GM19372 (cell line): ENCODE measurements at regions not wholly inside any gene's neighbourhood (a gene's known extent, or its start where the extent isn't known, plus 50 kb on each side); places are given as distances from the start of the nearest gene placed in this dataset.

Experiments
- ATAC-seq: cut with Tn5 transposase; IDR thresholded peaks from one replicate; pipeline ENCODE4 v1.9.1; 2021; ENCODE audit warnings: mild to moderate bottlenecking, low read depth, moderate library complexity; ENCODE audit not compliant: unreplicated experiment

GRCh38 chr10:121288864-121289661 is 309.2 kb downstream of the FGFR2 start:
- no peak for ATAC-seq

GRCh38 chr10:121289800-121290199 is 308.4 kb downstream of the FGFR2 start:
- no peak for ATAC-seq

GRCh38 chr10:121290674-121291073 is 307.6 kb downstream of the FGFR2 start:
- ATAC-seq = no peak

- no peak for ATAC-seq
Observed at GRCh38 chr10:121291376-121291775, 306.9 kb downstream of the FGFR2 start.

GRCh38 chr10:121291823-121292222 is 306.4 kb downstream of the FGFR2 start:
- ATAC-seq = no peak

GRCh38 chr10:121292321-121292720 is 305.9 kb downstream of the FGFR2 start:
- ATAC-seq = no peak

GRCh38 chr10:121293110-121293509 is 305.1 kb downstream of the FGFR2 start:
- no peak for ATAC-seq

- no peak for ATAC-seq
Observed at GRCh38 chr10:121294630-121295029, 303.6 kb downstream of the FGFR2 start.

- ATAC-seq = no peak
Observed at GRCh38 chr10:121296378-121296777, 301.9 kb downstream of the FGFR2 start.

GRCh38 chr10:121296881-121297585 is 301.2 kb downstream of the FGFR2 start:
- ATAC-seq = no peak

- ATAC-seq = no peak
Observed at GRCh38 chr10:121300723-121301122, 297.5 kb downstream of the FGFR2 start.

GRCh38 chr10:121302541-121303180 is 295.6 kb downstream of the FGFR2 start:
- ATAC-seq = no peak

GRCh38 chr10:121303287-121303890 is 294.9 kb downstream of the FGFR2 start:
- ATAC-seq = no peak

- no peak for ATAC-seq
Observed at GRCh38 chr10:121305066-121305465, 293.2 kb downstream of the FGFR2 start.

GRCh38 chr10:121306159-121306673 is 292.0 kb downstream of the FGFR2 start:
- no peak for ATAC-seq

- no peak for ATAC-seq
Observed at GRCh38 chr10:121307411-121307980, 290.7 kb downstream of the FGFR2 start.

GRCh38 chr10:121308020-121308419 is 290.2 kb downstream of the FGFR2 start:
- no peak for ATAC-seq

GRCh38 chr10:121309164-121309563 is 289.1 kb downstream of the FGFR2 start:
- no peak for ATAC-seq

- ATAC-seq = no peak
Observed at GRCh38 chr10:121310151-121310711, 288.0 kb downstream of the FGFR2 start.

GRCh38 chr10:121311812-121312443 is 286.3 kb downstream of the FGFR2 start:
- no peak for ATAC-seq
